GM12892 (cell line): ENCODE measurements at regions not wholly inside any gene's neighbourhood (a gene's known extent, or its start where the extent isn't known, plus 50 kb on each side); places are given as distances from the start of the nearest gene placed in this dataset.

Experiments
- POLR2A ChIP-seq: IDR thresholded peaks from 2 replicates; pipeline ENCODE4 v1.6.1; 2011; ENCODE audit warnings: low read depth, low read length, control low read depth
- POLR2AphosphoS5 ChIP-seq: IDR thresholded peaks from 2 replicates; pipeline ENCODE4 v1.6.1; 2011; ENCODE audit warnings: low read depth, low read length, control low read depth
- TAF1 ChIP-seq: IDR thresholded peaks from 2 replicates; pipeline ENCODE4 v1.6.1; 2011; ENCODE audit warnings: low read depth, mild to moderate bottlenecking, control low read depth, low read length, borderline replicate concordance

- no peak for TF ChIP-seq POLR2A
- TF ChIP-seq POLR2AphosphoS5, result no peak
- no peak for TF ChIP-seq TAF1
Measured at GRCh38 chrX:45872480-45872879, 671.8 kb upstream of the DIPK2B start.
